GM12865 (cell line): ENCODE measurements at regions not wholly inside any gene's neighbourhood (a gene's known extent, or its start where the extent isn't known, plus 50 kb on each side); places are given as distances from the start of the nearest gene placed in this dataset.

Experiments
- DNase-seq: peaks from one replicate; pipeline ENCODE4 v3.0.0; 2010; ENCODE audit warnings: low read depth
- H3K4me3 ChIP-seq: 2 replicates; pipeline ENCODE4 v1.5.1; 2011; ENCODE audit warnings: mild to moderate bottlenecking, low read depth, low read length, control low read depth
- TF ChIP-seq, protein P1 (sequence below): IDR thresholded peaks from 2 replicates; pipeline ENCODE4 v1.5.1; 2011; ENCODE audit warnings: low read length, control low read depth, low read depth, inconsistent platforms; ENCODE audit not compliant: insufficient read depth; ENCODE audit errors: missing control alignments

DNA sequence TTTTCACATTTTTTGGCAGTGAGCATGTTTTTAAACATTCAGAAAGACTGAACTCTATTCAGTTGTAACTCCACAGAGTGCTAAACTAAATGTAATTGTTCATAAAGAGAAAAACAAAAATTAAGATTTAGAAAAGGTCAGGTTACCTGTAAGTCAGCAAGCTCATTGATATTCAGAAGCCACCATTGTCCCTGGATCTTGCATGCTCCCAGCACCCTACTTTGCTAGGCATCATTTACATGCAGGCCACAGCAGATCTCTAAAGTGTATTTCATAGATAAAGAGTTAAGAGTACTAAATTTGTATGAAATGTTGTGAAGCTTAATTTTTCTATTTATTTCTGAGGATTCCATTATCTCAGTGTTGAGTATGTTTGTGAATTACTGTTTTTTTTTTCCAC is 64.8 kb upstream of the CDH19 start:
- H3K4me3 ChIP-seq, result no peak overlapping the region
- DNase-seq, result no peak
- TF ChIP-seq, protein P1, sequence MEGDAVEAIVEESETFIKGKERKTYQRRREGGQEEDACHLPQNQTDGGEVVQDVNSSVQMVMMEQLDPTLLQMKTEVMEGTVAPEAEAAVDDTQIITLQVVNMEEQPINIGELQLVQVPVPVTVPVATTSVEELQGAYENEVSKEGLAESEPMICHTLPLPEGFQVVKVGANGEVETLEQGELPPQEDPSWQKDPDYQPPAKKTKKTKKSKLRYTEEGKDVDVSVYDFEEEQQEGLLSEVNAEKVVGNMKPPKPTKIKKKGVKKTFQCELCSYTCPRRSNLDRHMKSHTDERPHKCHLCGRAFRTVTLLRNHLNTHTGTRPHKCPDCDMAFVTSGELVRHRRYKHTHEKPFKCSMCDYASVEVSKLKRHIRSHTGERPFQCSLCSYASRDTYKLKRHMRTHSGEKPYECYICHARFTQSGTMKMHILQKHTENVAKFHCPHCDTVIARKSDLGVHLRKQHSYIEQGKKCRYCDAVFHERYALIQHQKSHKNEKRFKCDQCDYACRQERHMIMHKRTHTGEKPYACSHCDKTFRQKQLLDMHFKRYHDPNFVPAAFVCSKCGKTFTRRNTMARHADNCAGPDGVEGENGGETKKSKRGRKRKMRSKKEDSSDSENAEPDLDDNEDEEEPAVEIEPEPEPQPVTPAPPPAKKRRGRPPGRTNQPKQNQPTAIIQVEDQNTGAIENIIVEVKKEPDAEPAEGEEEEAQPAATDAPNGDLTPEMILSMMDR, result no peak

DNA sequence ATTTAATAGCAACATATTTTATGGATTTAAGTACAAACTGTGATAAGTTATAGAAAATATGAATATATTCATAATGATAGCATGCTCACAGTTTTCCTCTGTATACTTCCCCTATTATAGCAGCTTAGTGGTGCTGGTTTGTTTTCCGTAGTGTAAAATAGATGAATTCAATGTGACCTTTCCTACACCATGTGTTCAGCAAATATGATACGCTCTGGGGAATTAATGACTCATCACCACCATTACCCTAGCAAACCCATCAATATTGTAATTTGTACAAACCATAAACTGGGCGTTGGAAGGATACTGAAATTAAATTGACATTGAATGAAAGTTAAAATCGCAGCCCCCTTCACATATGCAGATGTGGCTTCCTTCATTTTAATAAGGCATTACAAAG is 58.7 kb upstream of the CDH19 start:
- no peak for DNase-seq
- TF ChIP-seq, protein P1, result no peak
- H3K4me3 ChIP-seq, result no peak overlapping the region

DNA sequence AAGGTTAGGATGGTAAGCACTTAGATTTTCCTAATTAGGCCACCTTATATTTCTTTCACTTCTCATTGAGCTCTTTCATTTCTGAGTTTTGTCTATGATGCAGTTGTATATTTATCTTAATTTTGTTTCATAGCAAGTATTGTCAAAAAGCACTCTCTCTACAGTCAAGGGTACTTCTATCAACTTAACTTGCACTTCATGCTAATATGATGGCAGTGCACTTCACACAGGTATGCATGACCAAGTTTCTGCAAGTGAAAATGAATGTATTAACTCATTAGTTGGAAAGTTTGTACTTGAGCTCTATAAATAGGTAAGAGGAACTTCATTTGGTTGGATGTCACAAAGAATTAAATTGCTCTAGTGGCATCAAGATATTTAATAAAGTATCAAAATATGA is 51.5 kb upstream of the CDH19 start:
- DNase-seq, result no peak
- TF ChIP-seq, protein P1, result no peak
- H3K4me3 ChIP-seq, result no peak overlapping the region
